Endothelial cell of umbilical vein (primary cell): ENCODE measurements at regions not wholly inside any gene's neighbourhood (a gene's known extent, or its start where the extent isn't known, plus 50 kb on each side); places are given as distances from the start of the nearest gene placed in this dataset.

Experiments
- EZH2 ChIP-seq: IDR thresholded peaks from 2 replicates; pipeline ENCODE4 v1.6.1; 2012; ENCODE audit warnings: borderline replicate concordance, low read depth, mild to moderate bottlenecking, moderate library complexity, low read length, inconsistent platforms; ENCODE audit not compliant: severe bottlenecking
- FOS ChIP-seq: IDR thresholded peaks from 2 replicates; pipeline ENCODE4 v1.6.1; 2011; ENCODE audit warnings: mild to moderate bottlenecking, low read length, moderate library complexity, borderline replicate concordance; ENCODE audit not compliant: insufficient read depth
- POLR2A ChIP-seq: IDR thresholded peaks from 2 replicates; pipeline ENCODE4 v1.6.1; 2012; ENCODE audit warnings: low read depth, mild to moderate bottlenecking, control low read depth, low read length
- POLR2AphosphoS5 ChIP-seq: IDR thresholded peaks from 2 replicates; pipeline ENCODE4 v1.6.1; 2012; ENCODE audit warnings: low read depth, mild to moderate bottlenecking, control low read depth, low read length, moderate library complexity; ENCODE audit not compliant: insufficient read depth
- TF ChIP-seq, protein P1 (sequence below): IDR thresholded peaks from 2 replicates; pipeline ENCODE4 v1.6.1; 2011; ENCODE audit not compliant: insufficient read depth, insufficient read length
- TF ChIP-seq, protein P2 (sequence below), 2 donors: IDR thresholded peaks; 1 replicate in 1 of 2; 2 replicates in 1 of 2; pipeline ENCODE4 v1.5.1; 2011; ENCODE audit warnings: low read length in 2 of 2, mild to moderate bottlenecking in 2 of 2, moderate library complexity in 2 of 2, control low read depth in 1 of 2, inconsistent platforms in 1 of 2, low read depth in 1 of 2; ENCODE audit not compliant: insufficient read depth in 1 of 2; ENCODE audit errors: extremely low read depth in 1 of 2

DNA sequence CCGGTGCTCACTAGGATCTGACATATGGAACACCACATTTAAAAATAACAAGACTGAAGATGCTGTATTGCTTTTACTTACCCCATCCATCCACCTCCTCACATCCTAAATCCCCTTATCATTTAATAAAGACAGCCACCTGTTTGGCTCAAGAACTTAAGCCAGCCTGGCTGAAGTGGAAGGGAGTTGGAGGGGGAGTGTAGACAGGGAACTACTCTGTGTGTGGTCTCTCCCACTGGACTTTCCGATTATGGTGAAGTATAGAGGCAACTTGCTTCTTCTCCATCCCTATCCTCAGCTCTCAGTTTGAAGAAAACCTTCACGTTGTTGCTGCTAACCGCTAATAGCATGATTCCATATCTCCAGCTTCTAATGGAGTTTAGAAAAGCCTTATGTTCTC, 313.4 kb downstream of the CDH11 start:
- no peak for TF ChIP-seq POLR2A
- TF ChIP-seq, protein P1, sequence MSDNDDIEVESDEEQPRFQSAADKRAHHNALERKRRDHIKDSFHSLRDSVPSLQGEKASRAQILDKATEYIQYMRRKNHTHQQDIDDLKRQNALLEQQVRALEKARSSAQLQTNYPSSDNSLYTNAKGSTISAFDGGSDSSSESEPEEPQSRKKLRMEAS = no peak
- TF ChIP-seq POLR2AphosphoS5 = no peak
- TF ChIP-seq, protein P2, sequence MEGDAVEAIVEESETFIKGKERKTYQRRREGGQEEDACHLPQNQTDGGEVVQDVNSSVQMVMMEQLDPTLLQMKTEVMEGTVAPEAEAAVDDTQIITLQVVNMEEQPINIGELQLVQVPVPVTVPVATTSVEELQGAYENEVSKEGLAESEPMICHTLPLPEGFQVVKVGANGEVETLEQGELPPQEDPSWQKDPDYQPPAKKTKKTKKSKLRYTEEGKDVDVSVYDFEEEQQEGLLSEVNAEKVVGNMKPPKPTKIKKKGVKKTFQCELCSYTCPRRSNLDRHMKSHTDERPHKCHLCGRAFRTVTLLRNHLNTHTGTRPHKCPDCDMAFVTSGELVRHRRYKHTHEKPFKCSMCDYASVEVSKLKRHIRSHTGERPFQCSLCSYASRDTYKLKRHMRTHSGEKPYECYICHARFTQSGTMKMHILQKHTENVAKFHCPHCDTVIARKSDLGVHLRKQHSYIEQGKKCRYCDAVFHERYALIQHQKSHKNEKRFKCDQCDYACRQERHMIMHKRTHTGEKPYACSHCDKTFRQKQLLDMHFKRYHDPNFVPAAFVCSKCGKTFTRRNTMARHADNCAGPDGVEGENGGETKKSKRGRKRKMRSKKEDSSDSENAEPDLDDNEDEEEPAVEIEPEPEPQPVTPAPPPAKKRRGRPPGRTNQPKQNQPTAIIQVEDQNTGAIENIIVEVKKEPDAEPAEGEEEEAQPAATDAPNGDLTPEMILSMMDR (IDR thresholded peaks at IDR 0.05; ENCODE audit: extremely low read depth in 1 of 2, insufficient read depth in 1 of 2, low read depth in 1 of 2, low read length in 2 of 2) = no peak
- no peak for TF ChIP-seq FOS
- no peak for TF ChIP-seq EZH2
